Thyroid gland (tissue), 4 donors: ENCODE measurements at regions not wholly inside any gene's neighbourhood (a gene's known extent, or its start where the extent isn't known, plus 50 kb on each side); places are given as distances from the start of the nearest gene placed in this dataset.

Source experiments
- POLR2A ChIP-seq, 2 donors: fragments of 450-650 bp; IDR thresholded peaks; one replicate each; pipeline ENCODE4 v1.6.1; 2017; ENCODE audit warnings: antibody characterized with exemption in 2 of 2, mild to moderate bottlenecking in 2 of 2, moderate library complexity in 1 of 2
- TF ChIP-seq, protein P1 (sequence below), 6 experiments: fragments of 200-600 bp in 3 of 6; fragments of 450-650 bp in 3 of 6; sonication (generic) in 3 of 6; IDR thresholded peaks; one replicate each; pipeline ENCODE4 v1.5.1; 2016 to 2019; ENCODE audit warnings: antibody characterized with exemption in 6 of 6, mild to moderate bottlenecking in 2 of 6, inconsistent platforms in 1 of 6, moderate library complexity in 1 of 6

DNA sequence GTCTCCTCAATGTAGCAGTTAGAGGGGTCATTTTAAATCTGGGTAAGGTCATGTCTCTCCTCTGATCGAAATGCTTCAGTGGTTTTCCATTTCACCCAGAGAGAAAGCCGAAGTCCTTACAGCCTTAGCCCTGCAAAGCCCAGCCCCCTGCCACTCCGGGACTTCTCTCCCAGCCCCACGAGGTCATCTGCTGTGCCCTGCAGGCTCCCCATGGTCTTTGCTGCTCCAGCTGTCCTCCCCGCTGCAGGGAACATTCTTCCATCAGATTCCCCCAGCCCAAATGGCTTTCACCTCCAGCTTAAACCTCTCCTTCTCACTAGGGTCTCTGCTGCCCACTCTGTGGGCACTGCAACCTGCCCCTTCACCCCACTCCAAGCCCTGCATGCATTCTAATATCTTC is 626.5 kb downstream of the NPHP4 start:
- TF ChIP-seq, protein P1, sequence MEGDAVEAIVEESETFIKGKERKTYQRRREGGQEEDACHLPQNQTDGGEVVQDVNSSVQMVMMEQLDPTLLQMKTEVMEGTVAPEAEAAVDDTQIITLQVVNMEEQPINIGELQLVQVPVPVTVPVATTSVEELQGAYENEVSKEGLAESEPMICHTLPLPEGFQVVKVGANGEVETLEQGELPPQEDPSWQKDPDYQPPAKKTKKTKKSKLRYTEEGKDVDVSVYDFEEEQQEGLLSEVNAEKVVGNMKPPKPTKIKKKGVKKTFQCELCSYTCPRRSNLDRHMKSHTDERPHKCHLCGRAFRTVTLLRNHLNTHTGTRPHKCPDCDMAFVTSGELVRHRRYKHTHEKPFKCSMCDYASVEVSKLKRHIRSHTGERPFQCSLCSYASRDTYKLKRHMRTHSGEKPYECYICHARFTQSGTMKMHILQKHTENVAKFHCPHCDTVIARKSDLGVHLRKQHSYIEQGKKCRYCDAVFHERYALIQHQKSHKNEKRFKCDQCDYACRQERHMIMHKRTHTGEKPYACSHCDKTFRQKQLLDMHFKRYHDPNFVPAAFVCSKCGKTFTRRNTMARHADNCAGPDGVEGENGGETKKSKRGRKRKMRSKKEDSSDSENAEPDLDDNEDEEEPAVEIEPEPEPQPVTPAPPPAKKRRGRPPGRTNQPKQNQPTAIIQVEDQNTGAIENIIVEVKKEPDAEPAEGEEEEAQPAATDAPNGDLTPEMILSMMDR (IDR thresholded peaks at IDR 0.05), result no peak
- no peak for TF ChIP-seq POLR2A (IDR thresholded peaks at IDR 0.05)
